ENCODE measurements at regions not wholly inside any gene's neighbourhood (a gene's known extent, or its start where the extent isn't known, plus 50 kb on each side); places are given as distances from the start of the nearest gene placed in this dataset.
A peak's percentile ranks its signal among the peaks of the same experiment; 100 is the strongest.

GRCh38 chr3:153319705-153320554 lies 157.9 kb downstream of the RAP2B start:
- H3K9me3 Mint-ChIP-seq = peaks cover 1% of the 10 kb centered on the region
- H3K4me1 Mint-ChIP-seq = peaks cover 33% of the 10 kb centered on the region
- peak overlapping the region; percentile 86 for H3K27ac Mint-ChIP-seq
- H3K36me3 Mint-ChIP-seq = peaks cover 1% of the 10 kb centered on the region
- peaks cover 6% of the 10 kb centered on the region for H3K27me3 Mint-ChIP-seq
- H3K4me3 Mint-ChIP-seq = peak overlapping the region; percentile 32
- ATAC-seq = peak; percentile 90

GRCh38 chr3:153320585-153321128 lies 158.6 kb downstream of the RAP2B start:
- Mint-ChIP-seq H3K4me3 (peak overlapping the region; percentile 32), H3K9me3 (no peaks in the 10 kb centered on the region), H3K36me3 (peaks cover 7% of the 10 kb centered on the region), H3K27ac (peak overlapping the region; percentile 86), H3K4me1 (peaks cover 33% of the 10 kb centered on the region), H3K27me3 (no peaks in the 10 kb centered on the region)
- ATAC-seq = no peak

- ATAC-seq = no peak
- H3K4me3 Mint-ChIP-seq = no peak overlapping the region
- H3K27ac Mint-ChIP-seq = no peak overlapping the region
- peaks cover 9% of the 10 kb centered on the region for H3K36me3 Mint-ChIP-seq
- H3K4me1 Mint-ChIP-seq = peaks cover 6% of the 10 kb centered on the region
- peaks cover 18% of the 10 kb centered on the region for H3K27me3 Mint-ChIP-seq
- H3K9me3 Mint-ChIP-seq = no peaks in the 10 kb centered on the region
Observed at GRCh38 chr3:153328690-153329089, 166.7 kb downstream of the RAP2B start.

DNA sequence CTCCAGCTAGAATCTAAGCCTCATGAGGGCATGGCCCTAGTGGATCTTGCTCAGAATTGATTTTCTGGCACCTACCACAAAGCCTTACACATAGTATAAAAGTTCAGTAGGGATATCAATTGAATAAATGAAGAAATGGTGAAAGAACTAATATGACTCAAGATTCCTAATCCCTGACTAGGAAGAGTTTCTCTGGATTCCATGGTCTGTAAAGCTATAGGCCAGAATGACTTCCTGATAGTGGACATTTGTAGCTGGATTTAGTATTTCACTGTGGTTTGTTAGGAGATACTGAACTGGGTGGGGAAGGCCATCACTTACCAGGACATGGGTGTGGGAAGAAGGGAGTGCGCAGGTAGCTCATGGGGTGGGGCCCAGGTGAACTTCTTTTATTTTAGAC lies 168.9 kb downstream of the RAP2B start:
- peaks cover 6% of the 10 kb centered on the region for H3K4me1 Mint-ChIP-seq
- no peaks in the 10 kb centered on the region for H3K36me3 Mint-ChIP-seq
- no peak for ATAC-seq
- no peak overlapping the region for H3K4me3 Mint-ChIP-seq
- H3K27me3 Mint-ChIP-seq = peaks cover 18% of the 10 kb centered on the region
- H3K9me3 Mint-ChIP-seq = no peaks in the 10 kb centered on the region
- H3K27ac Mint-ChIP-seq = no peak overlapping the region

GRCh38 chr3:153331676-153332075 lies 169.7 kb downstream of the RAP2B start:
- Mint-ChIP-seq H3K27ac (no peak overlapping the region), H3K27me3 (peaks cover 18% of the 10 kb centered on the region), H3K36me3 (no peaks in the 10 kb centered on the region), H3K9me3 (no peaks in the 10 kb centered on the region), H3K4me1 (peaks cover 6% of the 10 kb centered on the region), H3K4me3 (no peak overlapping the region)
- no peak for ATAC-seq

DNA sequence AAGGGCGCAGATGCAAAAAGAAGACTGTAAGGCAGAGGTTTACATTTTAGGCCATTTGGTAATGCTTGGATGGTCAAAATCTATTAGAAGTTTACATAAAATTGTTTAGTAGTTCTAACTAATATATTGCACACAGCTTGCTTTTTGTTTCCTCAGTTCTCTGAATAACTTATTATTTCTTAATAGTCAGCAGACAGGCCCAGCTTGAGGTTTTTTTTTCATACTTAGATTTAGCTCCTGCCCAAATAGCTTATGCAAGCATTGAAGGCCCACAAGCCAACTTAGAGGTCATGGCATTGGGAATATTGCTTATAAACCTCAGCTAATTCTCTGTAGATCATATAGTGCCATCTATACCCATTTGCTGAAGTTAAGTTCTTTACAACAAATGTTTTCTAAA lies 172.5 kb downstream of the RAP2B start:
- Mint-ChIP-seq H3K4me1 (peaks cover 6% of the 10 kb centered on the region), H3K4me3 (no peak overlapping the region), H3K27me3 (peaks cover 16% of the 10 kb centered on the region), H3K9me3 (no peaks in the 10 kb centered on the region), H3K36me3 (no peaks in the 10 kb centered on the region), H3K27ac (no peak overlapping the region)
- ATAC-seq = no peak

- no peak for ATAC-seq
- Mint-ChIP-seq H3K4me1 (peaks cover 6% of the 10 kb centered on the region), H3K27me3 (peaks cover 7% of the 10 kb centered on the region), H3K4me3 (no peak overlapping the region), H3K9me3 (peaks cover 4% of the 10 kb centered on the region), H3K27ac (no peak overlapping the region), H3K36me3 (peaks cover 6% of the 10 kb centered on the region)
Observed at GRCh38 chr3:153337369-153337768, 175.3 kb downstream of the RAP2B start.

- ATAC-seq = no peak
Observed at GRCh38 chr3:153338487-153338886, 176.5 kb downstream of the RAP2B start.

DNA sequence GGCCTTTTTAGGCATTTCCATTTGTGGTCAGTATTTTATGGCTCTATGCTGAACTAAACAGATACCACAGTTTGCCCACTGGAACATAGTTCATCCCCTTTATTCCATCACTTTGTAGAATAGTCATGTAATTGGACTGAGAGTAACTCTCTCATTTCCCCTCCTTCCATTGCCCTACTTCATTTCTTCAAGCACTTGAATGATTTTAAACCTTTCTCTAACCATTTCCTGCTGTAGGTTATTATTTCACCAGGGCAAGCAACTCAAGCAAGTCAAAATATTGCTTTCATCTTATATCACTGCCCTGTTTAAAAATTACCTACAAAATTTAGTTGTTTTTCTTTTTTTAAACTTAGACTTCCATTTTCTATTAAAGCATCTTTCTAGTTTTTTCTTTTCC lies 177.0 kb downstream of the RAP2B start:
- Mint-ChIP-seq H3K9me3 (peaks cover 4% of the 10 kb centered on the region), H3K27me3 (peaks cover 7% of the 10 kb centered on the region), H3K4me1 (no peaks in the 10 kb centered on the region), H3K4me3 (no peak overlapping the region), H3K27ac (no peak overlapping the region), H3K36me3 (peaks cover 6% of the 10 kb centered on the region)
- no peak for ATAC-seq

More at GRCh38 chr3:153338487-153338886, 176.5 kb downstream of the RAP2B start:
- no peak overlapping the region for H3K4me3 Mint-ChIP-seq
- no peak overlapping the region for H3K27ac Mint-ChIP-seq
- peaks cover 4% of the 10 kb centered on the region for H3K9me3 Mint-ChIP-seq
- peaks cover 7% of the 10 kb centered on the region for H3K27me3 Mint-ChIP-seq
- no peaks in the 10 kb centered on the region for H3K4me1 Mint-ChIP-seq
- H3K36me3 Mint-ChIP-seq = peaks cover 6% of the 10 kb centered on the region

DNA sequence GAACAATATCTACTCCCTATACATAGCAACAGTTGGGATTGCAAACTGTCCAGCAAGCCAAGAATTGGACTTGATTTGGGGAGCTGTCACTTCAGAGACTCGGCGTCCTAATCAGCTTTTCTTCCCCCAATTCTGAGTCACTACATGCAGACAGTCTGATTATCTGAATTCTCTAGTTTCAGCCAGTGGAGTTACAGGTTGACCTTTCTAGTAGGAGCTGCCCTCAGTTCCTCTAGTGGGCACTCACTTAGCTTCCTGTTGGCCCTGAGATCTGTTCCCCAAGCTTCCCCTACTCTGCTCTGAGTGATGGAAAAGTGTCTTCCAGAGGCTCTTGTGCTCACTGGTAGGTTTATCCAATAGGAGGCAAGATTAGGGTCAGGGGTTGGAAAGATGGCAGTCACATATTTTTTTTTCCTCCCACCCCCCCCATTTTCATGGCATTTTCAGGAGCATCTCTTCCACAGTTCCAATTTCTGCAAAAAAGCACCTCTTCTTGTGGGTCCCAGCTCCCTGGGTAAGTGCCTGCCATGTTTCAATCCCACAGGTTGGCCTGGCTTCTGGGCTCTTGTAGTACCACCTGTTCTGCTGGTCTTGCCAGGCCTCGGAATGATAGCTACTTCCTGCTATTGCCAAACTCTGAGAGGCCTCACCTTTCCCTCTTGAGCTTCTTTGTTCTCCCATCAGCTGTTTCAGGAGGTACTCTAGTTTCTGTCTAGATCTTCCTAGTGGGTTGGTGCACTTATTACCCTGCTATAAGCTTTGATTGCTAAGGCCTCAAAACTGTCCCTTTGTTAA lies 182.2 kb downstream of the RAP2B start:
- no peak overlapping the region for H3K27ac Mint-ChIP-seq
- H3K4me3 Mint-ChIP-seq = no peak overlapping the region
- H3K9me3 Mint-ChIP-seq = peaks cover 4% of the 10 kb centered on the region
- peaks cover 5% of the 10 kb centered on the region for H3K4me1 Mint-ChIP-seq
- peaks cover 7% of the 10 kb centered on the region for H3K27me3 Mint-ChIP-seq
- ATAC-seq = no peak
- peaks cover 6% of the 10 kb centered on the region for H3K36me3 Mint-ChIP-seq

DNA sequence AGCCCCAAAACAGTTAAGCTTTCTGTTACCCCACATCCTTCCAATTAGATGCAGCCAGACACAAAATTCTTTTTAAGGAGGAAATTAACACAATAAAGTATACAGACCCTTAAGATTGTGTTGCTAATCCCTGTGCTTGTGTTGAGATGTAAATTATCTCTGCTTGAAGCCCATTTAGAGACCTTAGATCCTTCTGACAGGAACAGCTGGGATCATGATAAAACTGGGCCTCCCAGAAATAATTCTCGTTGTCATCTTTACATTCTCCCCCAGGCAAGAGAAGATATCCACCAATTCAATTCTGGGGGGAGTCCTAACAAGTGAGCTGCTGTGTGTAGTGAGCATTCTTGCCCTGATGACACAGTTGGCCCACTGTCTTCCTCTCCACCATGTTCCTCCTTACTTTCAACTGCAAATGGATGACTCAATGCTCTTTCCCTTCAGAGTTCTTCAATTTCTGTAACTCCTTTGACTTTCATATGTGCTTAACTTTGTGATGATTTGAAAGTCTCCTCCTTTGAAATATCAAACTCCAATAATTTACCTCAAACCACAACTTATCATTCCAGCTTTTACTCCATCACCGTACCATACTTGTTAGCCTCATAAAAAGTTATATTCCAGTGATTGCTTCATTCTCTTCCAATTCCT lies 186.6 kb downstream of the RAP2B start:
- H3K27ac Mint-ChIP-seq = no peak overlapping the region
- no peaks in the 10 kb centered on the region for H3K27me3 Mint-ChIP-seq
- peak; percentile 36 for ATAC-seq
- no peaks in the 10 kb centered on the region for H3K36me3 Mint-ChIP-seq
- peaks cover 7% of the 10 kb centered on the region for H3K4me1 Mint-ChIP-seq
- H3K4me3 Mint-ChIP-seq = no peak overlapping the region
- H3K9me3 Mint-ChIP-seq = no peaks in the 10 kb centered on the region

GRCh38 chr3:153349108-153349499 lies 187.1 kb downstream of the RAP2B start:
- Mint-ChIP-seq H3K36me3 (no peaks in the 10 kb centered on the region), H3K9me3 (no peaks in the 10 kb centered on the region), H3K4me1 (peaks cover 7% of the 10 kb centered on the region), H3K27ac (no peak overlapping the region), H3K4me3 (no peak overlapping the region), H3K27me3 (no peaks in the 10 kb centered on the region)
- ATAC-seq = peak; percentile 72

- Mint-ChIP-seq H3K9me3 (no peaks in the 10 kb centered on the region), H3K36me3 (no peaks in the 10 kb centered on the region), H3K4me1 (peaks cover 7% of the 10 kb centered on the region), H3K27me3 (no peaks in the 10 kb centered on the region), H3K4me3 (no peak overlapping the region), H3K27ac (no peak overlapping the region)
- no peak for ATAC-seq
Observed at GRCh38 chr3:153350420-153350819, 188.4 kb downstream of the RAP2B start.

DNA sequence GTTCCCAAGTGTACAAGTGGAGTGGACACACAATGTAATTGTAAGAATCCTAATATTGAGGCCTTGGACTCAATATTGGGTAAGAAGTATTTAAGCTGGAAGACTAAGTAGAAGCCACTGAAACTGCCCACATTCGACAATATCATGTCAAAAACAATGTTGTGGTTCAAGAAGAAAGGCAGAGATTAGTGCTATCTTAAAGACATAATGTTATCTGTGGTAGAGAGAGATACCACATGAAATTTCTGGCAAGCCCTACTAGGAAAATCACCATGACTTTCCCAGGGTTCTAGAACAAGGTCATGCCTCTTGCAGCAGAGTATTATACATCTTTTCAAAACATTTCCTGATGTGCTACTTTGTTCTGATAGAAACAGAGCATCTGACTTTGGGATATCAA lies 192.6 kb downstream of the RAP2B start:
- no peaks in the 10 kb centered on the region for H3K36me3 Mint-ChIP-seq
- peaks cover 8% of the 10 kb centered on the region for H3K27me3 Mint-ChIP-seq
- no peaks in the 10 kb centered on the region for H3K4me1 Mint-ChIP-seq
- no peak for ATAC-seq
- H3K9me3 Mint-ChIP-seq = no peaks in the 10 kb centered on the region
- H3K27ac Mint-ChIP-seq = no peak overlapping the region
- no peak overlapping the region for H3K4me3 Mint-ChIP-seq

DNA sequence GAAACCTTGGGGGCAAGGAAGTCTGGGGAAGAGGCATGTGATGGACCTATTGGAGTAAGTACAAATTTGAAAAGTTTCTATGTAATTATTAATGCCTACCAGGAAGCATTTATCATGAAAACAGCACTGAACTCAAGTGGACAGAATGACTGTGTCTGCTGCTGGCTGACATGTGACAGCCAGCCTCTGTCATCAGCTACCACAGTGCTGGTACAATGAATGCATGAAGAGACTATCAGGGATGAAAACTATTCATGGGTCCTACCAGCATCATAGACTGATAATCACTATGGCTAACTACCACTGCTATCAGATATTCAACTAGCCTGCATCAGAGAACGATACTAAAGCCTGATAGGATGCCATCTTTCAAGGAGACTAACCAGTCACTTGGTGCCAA lies 193.5 kb downstream of the RAP2B start:
- H3K9me3 Mint-ChIP-seq = no peaks in the 10 kb centered on the region
- no peaks in the 10 kb centered on the region for H3K36me3 Mint-ChIP-seq
- H3K27me3 Mint-ChIP-seq = peaks cover 8% of the 10 kb centered on the region
- no peak overlapping the region for H3K27ac Mint-ChIP-seq
- H3K4me3 Mint-ChIP-seq = no peak overlapping the region
- peak; percentile 27 for ATAC-seq
- H3K4me1 Mint-ChIP-seq = no peaks in the 10 kb centered on the region
